EL (cell line): ENCODE measurements at regions not wholly inside any gene's neighbourhood (a gene's known extent, or its start where the extent isn't known, plus 50 kb on each side); places are given as distances from the start of the nearest gene placed in this dataset.
A peak's percentile ranks its signal among the peaks of the same experiment; 100 is the strongest.
"Not testable (repeated sequence)": the region's sequence is repeated elsewhere in the genome, so short reads cannot be mapped to it uniquely, and the experiment has no call there.

Source experiments
- DNase-seq: peaks from one replicate; pipeline ENCODE4 v3.0.0-alpha.2; 2016

- not testable (repeated sequence) for DNase-seq
Observed at GRCh38 chr1:144516172-144516571, 54.7 kb upstream of the NBPF15 start.

GRCh38 chr1:144516906-144517305 is 55.4 kb upstream of the NBPF15 start:
- DNase-seq: peak; percentile 58

GRCh38 chr1:144518439-144518838 is 57.0 kb upstream of the NBPF15 start:
- not testable (repeated sequence) for DNase-seq

GRCh38 chr1:144519528-144520189 is 58.2 kb upstream of the NBPF15 start:
- DNase-seq: peak; percentile 28

GRCh38 chr1:144523661-144524407 is 62.4 kb upstream of the NBPF15 start:
- peak; percentile 72 for DNase-seq

- not testable (repeated sequence) for DNase-seq
Observed at GRCh38 chr1:144532156-144532607, 60.5 kb upstream of the PPIAL4F start.

- DNase-seq: not testable (repeated sequence)
Observed at GRCh38 chr1:144533480-144533879, 59.2 kb upstream of the PPIAL4F start.

- not testable (repeated sequence) for DNase-seq
Observed at GRCh38 chr1:144534286-144534685, 58.4 kb upstream of the PPIAL4F start.

- DNase-seq: not testable (repeated sequence)
Observed at GRCh38 chr1:144536677-144537076, 56.0 kb upstream of the PPIAL4F start.

GRCh38 chr1:144537234-144537633 is 55.5 kb upstream of the PPIAL4F start:
- not testable (repeated sequence) for DNase-seq

- not testable (repeated sequence) for DNase-seq
Observed at GRCh38 chr1:144538736-144539135, 54.0 kb upstream of the PPIAL4F start.

- not testable (repeated sequence) for DNase-seq
Observed at GRCh38 chr1:144539191-144539960, 53.3 kb upstream of the PPIAL4F start.
